ENCODE measurements at regions not wholly inside any gene's neighbourhood (a gene's known extent, or its start where the extent isn't known, plus 50 kb on each side); places are given as distances from the start of the nearest gene placed in this dataset.
"Not testable (repeated sequence)": the region's sequence is repeated elsewhere in the genome, so short reads cannot be mapped to it uniquely, and the experiment has no call there.

GRCh38 chr4:138113819-138114400, 128.2 kb downstream of the SLC7A11 start:
- no peak for DNase-seq (ENCODE audit: extremely low spot score)
- ChIA-PET POLR2A (no interaction called here), CTCF (no interaction called here)
- TF ChIP-seq CTCF (IDR thresholded peaks at IDR 0.05; ENCODE audit: control extremely low read depth, extremely low read depth, low read depth, missing control alignments) = no peak

GRCh38 chr4:138112890-138113289, 129.3 kb downstream of the SLC7A11 start:
- DNase-seq (ENCODE audit: extremely low spot score); POLR2A ChIA-PET; CTCF ChIA-PET: not testable (repeated sequence)

- ChIA-PET CTCF (interaction anchor here (1.3 to 1.9 kb wide), 5 partner anchors 18 to 568 kb away, joined by 3 to 13 read pairs (median 4); no protein-coding TSS in a partner anchor), POLR2A (no interaction called here)
- no peak for TF ChIP-seq CTCF (IDR thresholded peaks at IDR 0.05; ENCODE audit: control extremely low read depth, extremely low read depth, low read depth, missing control alignments)
- DNase-seq (ENCODE audit: extremely low spot score) = no peak
Observed at GRCh38 chr4:138112389-138112788, 129.8 kb downstream of the SLC7A11 start.

GRCh38 chr4:138111462-138112000, 130.6 kb downstream of the SLC7A11 start:
- no peak for DNase-seq (ENCODE audit: extremely low spot score)
- CTCF ChIA-PET = interaction anchor here (1.0 to 1.9 kb wide), 6 partner anchors 17 to 569 kb away, joined by 3 to 13 read pairs (median 4); no protein-coding TSS in a partner anchor
- no peak for TF ChIP-seq CTCF (IDR thresholded peaks at IDR 0.05; ENCODE audit: control extremely low read depth, extremely low read depth, low read depth, missing control alignments)
- POLR2A ChIA-PET = no interaction called here

- TF ChIP-seq CTCF (IDR thresholded peaks at IDR 0.05; ENCODE audit: control extremely low read depth, extremely low read depth, low read depth, missing control alignments) = no peak
- no peak for DNase-seq (ENCODE audit: extremely low spot score)
- ChIA-PET POLR2A (no interaction called here), CTCF (interaction anchor here (1.0 to 1.9 kb wide), 5 partner anchors 20 to 570 kb away, joined by 3 to 13 read pairs (median 4); no protein-coding TSS in a partner anchor)
Observed at GRCh38 chr4:138110815-138111214, 131.3 kb downstream of the SLC7A11 start.

- POLR2A ChIA-PET = no interaction called here
- no peak for TF ChIP-seq CTCF (IDR thresholded peaks at IDR 0.05; ENCODE audit: control extremely low read depth, extremely low read depth, low read depth, missing control alignments)
- CTCF ChIA-PET = interaction anchor here (1.1 to 1.7 kb wide), 3 partner anchors 13 to 29 kb away, joined by 3 to 10 read pairs (median 3); no protein-coding TSS in a partner anchor
- no peak for DNase-seq (ENCODE audit: extremely low spot score)
Observed at GRCh38 chr4:138107023-138107422, 135.1 kb downstream of the SLC7A11 start.

GRCh38 chr4:138105331-138105730, 136.8 kb downstream of the SLC7A11 start:
- DNase-seq (ENCODE audit: extremely low spot score) = no peak
- CTCF ChIA-PET = interaction anchor here (1.0 to 4.1 kb wide), 2 partner anchors 15 to 90 kb away, joined by 3 to 17 read pairs; no protein-coding TSS in a partner anchor
- POLR2A ChIA-PET = no interaction called here
- TF ChIP-seq CTCF (IDR thresholded peaks at IDR 0.05; ENCODE audit: control extremely low read depth, extremely low read depth, low read depth, missing control alignments) = no peak
